H54 (cell line): ENCODE measurements at regions not wholly inside any gene's neighbourhood (a gene's known extent, or its start where the extent isn't known, plus 50 kb on each side); places are given as distances from the start of the nearest gene placed in this dataset.

Experiments used
- DNase-seq: peaks from one replicate; pipeline ENCODE4 v3.0.0; 2011; ENCODE audit warnings: low spot score, mixed read lengths; ENCODE audit not compliant: insufficient read length
- FAIRE-seq: peaks from 3 replicates; lab custom pipeline; 2011; peaks lifted over from hg19 to GRCh38; lab: Jason Lieb, UNC
- POLR2A ChIP-seq: IDR thresholded peaks from 2 replicates; pipeline ENCODE4 v1.6.1; 2011; ENCODE audit warnings: low read depth, mild to moderate bottlenecking, low read length

DNA sequence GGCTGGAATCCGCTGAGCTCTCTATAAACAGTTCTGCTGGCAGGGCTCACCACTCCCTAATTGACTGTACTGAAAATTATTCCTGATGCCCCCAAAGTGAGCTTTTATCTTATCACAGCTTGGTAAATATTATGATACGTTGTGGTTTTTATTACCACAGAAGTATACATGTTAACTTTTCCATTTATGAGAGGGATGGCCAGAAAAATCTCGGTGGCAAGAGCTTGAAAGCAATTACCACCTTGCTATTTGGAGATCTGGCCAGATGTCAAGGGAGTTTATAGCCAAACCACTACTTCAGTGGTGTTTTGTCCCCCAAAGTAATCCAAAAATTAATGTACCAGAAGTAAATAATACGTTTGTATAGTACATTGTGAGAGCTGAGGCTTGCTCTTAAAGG lies 75.4 kb upstream of the RCN1 start:
- TF ChIP-seq POLR2A = no peak
- FAIRE-seq = no peak
- no peak for DNase-seq

DNA sequence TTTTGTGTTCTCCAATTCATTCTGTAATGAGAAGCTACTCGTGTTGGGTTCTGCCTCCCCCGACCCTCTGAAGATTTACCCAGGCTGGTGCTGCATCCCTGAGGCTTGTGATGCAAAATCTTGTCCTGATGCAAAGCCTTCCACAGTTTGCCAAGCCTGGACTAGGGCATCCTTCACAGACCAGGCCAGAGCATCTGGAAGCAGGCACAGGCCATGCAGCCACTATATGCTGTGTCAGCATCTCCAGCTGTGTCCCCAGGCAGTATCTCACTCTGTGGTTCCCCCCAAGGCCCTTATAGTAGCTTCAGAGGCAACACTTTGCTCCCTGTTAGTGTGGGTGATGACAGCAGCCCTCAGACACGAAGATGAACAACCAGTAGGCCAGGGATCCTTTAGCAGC lies 77.3 kb upstream of the RCN1 start:
- no peak for TF ChIP-seq POLR2A
- FAIRE-seq = no peak

DNA sequence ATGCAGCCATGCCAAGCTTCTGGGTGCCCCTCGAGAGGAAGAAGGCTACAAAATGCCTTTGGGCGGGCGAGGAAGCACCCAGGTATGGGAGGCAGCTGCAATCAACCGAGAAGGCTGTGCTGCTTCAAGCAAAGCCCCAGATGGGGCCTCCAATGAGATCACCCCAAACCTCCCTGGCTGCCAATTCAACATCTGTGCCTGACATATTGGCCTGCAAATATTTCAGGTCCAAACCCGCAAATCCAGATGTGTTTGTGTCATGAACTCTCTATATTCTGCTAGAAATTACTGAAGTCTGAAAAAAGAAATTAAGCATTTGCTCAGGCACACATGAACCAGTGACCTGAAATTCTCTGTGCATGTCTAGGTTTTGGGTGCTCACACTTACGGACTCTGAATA lies 78.8 kb upstream of the RCN1 start:
- FAIRE-seq (no peak), DNase-seq (no peak)
- TF ChIP-seq POLR2A = no peak

More for the DNA sequence above, 77.3 kb upstream of the RCN1 start:
- DNase-seq = no peak

DNA sequence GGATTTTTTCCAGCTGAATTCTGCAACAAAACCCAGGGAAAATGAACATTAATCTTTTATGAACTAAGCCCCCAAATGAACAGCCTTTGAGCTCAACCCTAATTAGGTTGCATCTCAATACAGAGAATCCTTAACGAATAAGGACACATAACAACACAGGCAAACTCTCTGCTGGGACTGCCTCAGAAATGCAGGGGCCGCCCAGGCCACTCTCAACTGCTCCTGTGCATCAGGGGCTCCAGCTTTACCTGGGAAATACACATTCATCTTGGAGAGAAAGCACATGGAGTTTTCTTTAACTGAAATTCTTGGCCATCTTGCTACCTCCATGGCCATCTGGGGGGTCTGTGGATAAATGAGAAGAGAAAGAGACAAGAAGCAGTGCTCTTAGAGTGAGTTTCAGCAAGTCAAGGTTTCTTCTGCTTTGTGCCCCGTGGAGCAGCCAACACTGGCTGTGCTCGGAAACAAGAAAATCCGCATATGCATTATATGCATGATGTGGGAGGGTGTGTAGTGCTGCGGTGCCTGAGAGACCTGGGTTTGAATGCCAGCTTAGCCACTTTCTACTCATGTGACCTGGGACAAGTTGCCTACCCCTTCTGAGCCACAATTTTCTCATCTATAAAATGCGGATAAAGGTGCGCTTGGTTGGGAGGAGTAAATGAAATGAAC lies 81.9 kb upstream of the RCN1 start:
- no peak for DNase-seq
- FAIRE-seq = no peak
- TF ChIP-seq POLR2A = no peak

DNA sequence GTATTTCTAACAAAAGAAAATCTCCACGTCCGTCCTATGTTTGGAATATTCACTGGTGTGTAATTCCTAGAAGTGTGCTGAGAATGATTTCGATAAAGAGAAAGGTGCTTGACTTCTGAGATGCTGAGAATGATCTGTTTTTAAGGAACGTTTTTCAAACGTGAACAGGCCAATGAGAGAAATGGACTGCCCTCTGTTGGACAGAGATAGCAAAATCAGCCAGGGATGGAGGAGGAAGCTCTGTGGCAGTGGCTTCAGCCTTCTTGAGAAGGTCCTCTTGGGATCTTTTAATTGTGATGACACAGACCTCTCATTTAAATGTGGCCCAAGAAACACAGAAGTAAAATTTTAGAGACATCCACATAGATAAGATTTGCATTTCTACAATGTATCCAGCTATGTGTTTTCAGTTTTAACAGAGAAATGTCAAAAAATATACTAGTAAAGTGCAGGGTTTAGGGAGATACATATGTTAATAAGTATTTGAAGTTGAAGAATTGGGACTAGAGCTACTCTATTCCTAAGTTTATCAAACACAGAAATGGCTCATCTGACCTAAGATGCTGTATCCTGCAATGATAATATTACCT lies 84.0 kb upstream of the RCN1 start:
- FAIRE-seq (no peak), DNase-seq (peak; percentile 28)
- TF ChIP-seq POLR2A = no peak

DNA sequence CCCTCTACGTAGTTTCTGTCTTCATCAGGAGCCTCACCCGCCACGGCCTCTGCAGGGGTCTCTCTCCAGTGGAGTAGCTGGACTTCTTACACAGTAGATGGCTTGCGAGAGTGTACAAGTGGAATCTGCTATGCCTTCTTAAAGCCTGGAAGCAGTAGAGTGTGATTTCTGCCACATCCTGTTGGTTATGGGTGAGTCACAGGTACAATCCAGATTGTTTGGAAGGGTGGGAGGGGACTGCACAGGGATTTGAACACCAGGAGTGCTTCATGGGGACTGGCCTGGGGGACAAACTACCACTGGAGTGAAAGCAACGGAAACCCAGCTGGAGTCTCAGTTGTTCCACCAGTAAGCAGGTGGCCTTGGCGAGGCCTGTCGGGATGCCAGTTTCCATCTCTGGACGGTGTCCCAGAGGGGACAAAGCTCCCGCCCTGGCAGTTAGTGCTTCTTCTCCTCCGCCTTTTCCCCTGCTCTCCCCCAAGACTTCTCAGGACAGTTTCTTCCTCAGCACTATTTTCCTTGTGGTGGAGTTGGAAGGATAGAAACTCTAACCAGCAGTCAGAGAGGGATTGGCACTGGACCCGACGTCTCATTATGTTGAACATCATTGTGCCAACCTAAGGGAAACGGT lies 85.0 kb upstream of the RCN1 start:
- FAIRE-seq = no peak
- no peak for TF ChIP-seq POLR2A
- peak; percentile 63 for DNase-seq

DNA sequence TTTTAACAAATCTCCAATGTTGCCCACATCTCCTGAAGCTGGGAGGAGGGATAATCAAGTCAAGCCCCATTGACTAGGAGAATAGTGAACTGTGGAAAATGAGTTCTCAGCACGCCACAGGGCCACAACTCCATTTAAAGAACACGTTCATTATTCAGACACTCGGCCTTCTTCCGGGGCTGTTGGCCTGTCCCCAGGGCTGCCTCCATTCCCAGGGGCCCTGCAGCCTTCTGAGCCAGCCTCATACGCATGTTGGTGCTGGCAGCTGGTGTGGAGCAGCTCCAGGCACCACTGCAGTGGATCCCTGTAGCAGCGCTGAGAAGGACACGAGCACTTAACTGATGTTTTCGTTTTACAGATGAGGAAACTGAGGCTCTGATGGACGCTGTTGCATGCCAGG lies 87.5 kb upstream of the RCN1 start:
- TF ChIP-seq POLR2A = no peak
- FAIRE-seq (no peak), DNase-seq (no peak)

DNA sequence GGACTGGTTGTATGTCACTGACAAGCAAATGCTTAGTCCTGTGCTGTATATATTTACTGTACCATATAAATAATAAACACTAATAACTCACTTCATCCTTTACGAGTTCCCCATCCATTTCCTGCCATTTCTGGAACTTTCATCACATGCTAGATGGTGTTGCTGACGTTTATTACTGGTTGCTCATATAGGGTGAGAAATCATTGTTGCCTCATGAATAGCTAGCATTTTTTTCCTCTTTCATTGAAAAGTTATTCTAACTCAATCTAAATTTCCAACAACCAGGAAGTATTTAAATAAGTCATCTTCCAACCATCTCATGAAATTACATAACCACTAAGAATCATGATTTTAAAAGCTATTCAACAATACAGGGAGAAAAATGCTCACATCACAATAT lies 88.6 kb upstream of the RCN1 start:
- no peak for TF ChIP-seq POLR2A

DNA sequence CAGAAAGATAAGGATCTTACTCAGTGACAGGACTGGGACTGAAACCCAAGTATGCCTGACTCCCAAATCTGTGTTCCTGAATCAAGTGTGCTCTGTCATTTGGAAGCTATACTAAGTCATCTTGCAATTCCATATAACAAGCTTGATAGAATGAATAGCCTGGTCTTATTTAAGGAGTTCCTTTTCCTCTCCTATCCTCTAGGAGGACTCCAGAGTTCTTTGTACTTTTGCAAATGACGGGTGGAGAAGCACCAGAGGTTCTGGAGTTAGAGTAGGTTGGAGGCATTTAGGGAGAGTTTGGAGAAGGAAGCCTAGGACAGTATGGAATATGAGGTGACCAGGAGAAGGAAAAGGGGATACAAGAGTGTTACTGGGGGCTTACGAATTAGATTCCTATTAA lies 92.9 kb upstream of the RCN1 start:
- FAIRE-seq = no peak
- TF ChIP-seq POLR2A = no peak

More for the DNA sequence above, 88.6 kb upstream of the RCN1 start:
- FAIRE-seq = no peak
- DNase-seq = no peak

DNA sequence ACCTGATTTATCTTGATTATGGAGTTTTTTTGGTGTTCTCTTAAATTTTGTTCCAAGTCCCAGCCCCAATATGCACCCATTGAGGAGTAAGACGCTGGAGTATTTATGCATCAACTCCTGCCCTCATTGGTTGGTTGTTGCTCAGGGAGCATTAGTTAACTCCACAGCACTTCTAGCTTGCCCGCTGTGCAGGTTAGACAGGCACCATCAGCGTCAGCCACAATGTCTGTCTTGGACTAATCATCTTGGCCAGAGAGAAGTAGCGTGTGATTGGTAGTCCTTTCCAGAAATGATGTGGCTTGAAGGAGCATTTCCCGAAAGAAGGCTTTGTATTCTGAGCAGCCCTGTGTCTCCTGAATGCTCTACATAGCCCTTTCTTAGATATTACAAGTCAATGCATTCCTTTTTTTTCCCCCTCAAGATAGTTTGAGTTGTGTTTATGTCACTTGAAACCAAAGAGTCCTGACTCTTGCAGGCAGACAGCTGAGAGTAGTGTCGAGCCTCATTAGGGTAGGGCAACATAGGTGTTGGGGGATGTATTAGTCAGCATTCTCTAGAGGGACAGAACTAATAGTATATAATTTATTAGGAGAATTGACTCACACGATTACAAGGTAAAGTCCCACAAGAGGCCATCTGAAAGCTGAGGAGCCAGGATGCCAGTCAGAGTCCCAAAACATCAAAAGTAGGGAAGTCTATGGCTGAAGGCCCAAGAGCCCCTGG lies 94.6 kb upstream of the RCN1 start:
- no peak for TF ChIP-seq POLR2A
- DNase-seq (no peak), FAIRE-seq (no peak)

More for the DNA sequence above, 92.9 kb upstream of the RCN1 start:
- DNase-seq = no peak

DNA sequence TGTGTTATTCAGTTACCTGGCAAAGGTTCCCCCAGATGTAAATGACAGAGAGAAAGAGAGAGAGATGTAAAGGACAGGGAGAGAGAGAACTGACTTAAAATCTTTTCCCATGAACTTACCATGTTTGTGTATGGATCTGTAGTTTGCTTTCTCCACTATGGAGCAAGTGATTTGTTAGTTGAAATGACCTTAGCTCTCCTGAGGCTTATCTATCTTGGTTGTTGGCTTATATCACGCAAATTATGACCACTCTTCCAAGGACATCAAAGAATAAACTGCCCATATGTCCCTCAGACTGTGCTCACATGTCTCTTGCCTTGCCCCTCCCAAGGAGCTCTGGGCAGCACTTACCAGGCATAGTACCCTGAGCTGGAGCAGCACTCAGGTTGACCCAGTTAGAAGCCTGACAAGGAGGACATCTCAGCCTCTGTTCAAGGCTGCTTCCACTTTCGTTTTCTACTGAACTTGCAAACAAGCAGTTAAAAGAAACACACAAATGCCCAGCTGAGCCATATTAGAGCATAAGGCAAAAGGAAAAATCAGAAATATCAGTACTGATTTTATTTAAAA lies 95.3 kb upstream of the RCN1 start:
- FAIRE-seq (no peak), DNase-seq (no peak)
- no peak for TF ChIP-seq POLR2A

DNA sequence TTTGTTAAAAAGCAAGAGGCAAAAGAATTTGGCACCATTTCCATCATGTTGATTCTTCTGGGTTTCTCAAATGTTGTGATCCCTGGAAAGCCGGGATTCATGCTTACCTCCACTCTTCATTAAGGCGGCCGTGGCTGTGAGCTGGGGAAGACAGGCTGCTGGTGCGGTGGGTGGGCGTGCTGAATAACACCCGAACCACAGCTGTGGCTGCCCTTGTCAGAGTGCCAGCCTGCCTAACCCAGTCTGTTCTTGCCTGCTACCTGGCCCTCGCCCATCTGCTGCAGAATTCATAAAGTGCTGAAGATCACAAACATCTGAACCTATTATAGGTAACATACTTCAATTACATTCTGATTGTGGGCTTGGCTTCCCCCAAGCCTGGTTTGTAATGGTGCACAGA lies 95.8 kb upstream of the RCN1 start:
- TF ChIP-seq POLR2A = no peak
- DNase-seq (no peak), FAIRE-seq (no peak)

DNA sequence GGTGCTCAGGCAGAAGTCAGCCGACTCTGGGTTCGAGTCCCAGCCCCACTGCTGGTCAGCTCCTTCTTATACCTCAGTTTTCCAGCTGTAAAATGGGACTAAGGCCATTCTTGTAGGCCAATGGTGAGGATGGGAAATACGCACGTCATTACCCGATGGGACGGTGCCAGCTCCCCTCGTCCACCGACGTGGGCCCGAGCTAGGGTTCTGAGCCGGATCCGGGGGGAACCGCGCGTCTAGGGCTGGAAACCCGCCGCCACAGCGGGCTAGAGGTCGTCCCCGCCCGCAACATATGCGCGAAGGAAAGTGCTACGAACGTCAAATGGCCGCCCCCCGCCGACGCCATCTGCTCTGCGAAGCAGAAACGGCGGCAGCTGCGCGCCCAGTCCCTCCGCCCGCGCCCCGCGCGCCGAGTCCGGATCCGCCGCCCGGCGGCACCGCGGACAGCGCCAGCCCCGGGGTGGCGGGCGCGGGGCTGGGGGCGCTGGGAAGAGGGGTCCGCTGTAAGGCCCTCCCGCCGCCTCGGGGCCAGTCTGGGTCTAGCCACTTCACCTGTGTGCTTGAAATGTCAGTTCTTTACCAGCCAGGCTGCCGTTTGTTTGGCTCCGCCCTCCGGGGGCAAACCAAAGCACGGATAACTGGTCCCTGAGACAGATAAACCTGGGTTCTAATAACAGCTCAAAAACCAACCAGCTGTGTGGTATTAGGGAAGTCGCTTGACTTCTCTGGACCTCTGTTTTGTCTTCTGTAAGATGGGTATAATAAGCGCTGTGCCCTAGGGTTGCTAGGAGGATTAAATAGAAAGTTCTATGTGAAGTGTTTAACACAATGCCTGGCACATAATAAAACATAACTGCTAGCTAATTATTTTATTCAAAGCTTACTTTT lies 103.5 kb upstream of the RCN1 start:
- FAIRE-seq (no peak), DNase-seq (no peak)
- TF ChIP-seq POLR2A = no peak
